GM06990 (cell line): ENCODE measurements at regions not wholly inside any gene's neighbourhood (a gene's known extent, or its start where the extent isn't known, plus 50 kb on each side); places are given as distances from the start of the nearest gene placed in this dataset.

ENCODE experiments used
- DNase-seq: peaks from one replicate; pipeline ENCODE4 v3.0.0-alpha.2; 2011; ENCODE audit not compliant: insufficient read length; ENCODE audit errors: extremely low read depth
- H3K27me3 ChIP-seq: replicated peaks from 2 replicates; pipeline ENCODE4 v1.6.0; 2011; ENCODE audit warnings: low read length; ENCODE audit not compliant: control insufficient read depth, insufficient read depth
- H3K36me3 ChIP-seq: 2 replicates; pipeline ENCODE4 v1.5.1; 2011; ENCODE audit warnings: low read length; ENCODE audit not compliant: control insufficient read depth, insufficient read depth
- H3K4me3 ChIP-seq: replicated peaks from 2 replicates; pipeline ENCODE4 v1.5.1; 2011; ENCODE audit warnings: low read depth, mild to moderate bottlenecking, control low read depth, low read length
- CTCF ChIP-seq: IDR thresholded peaks from 2 replicates; pipeline ENCODE4 v1.5.1; 2011; ENCODE audit warnings: low read length, control low read depth, mild to moderate bottlenecking, inconsistent platforms; ENCODE audit not compliant: insufficient read depth, poor library complexity, severe bottlenecking

- Histone ChIP-seq H3K36me3 (no peaks in the 10 kb centered on the region), H3K4me3 (no peak overlapping the region), H3K27me3 (no peaks in the 10 kb centered on the region)
- no peak for TF ChIP-seq CTCF
- no peak for DNase-seq
Measured at GRCh38 chr1:82162486-82163420, 362.0 kb downstream of the ADGRL2 start.

DNA sequence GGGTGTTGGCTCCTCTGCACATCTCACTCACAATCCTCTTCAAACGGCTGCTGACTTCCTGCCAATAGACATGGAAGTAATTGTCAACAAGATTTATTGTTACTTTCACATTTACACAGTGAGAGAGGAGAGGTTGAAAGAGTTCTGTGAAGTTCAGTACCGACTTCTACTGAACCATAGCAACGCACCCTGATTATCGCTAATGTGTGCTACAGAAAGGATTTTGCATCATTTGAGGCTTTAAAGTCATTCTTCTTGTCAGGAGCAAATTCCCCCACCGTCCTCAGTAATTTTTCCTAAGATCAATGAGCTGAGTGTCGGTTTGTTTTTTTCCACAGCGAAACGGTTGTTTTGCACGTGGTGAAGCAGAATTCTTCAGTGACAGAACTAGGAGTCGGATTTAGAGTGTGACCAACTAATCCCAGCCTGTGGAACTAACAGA lies 361.0 kb downstream of the ADGRL2 start:
- Histone ChIP-seq H3K36me3 (no peaks in the 10 kb centered on the region), H3K27me3 (no peaks in the 10 kb centered on the region), H3K4me3 (no peak overlapping the region)
- TF ChIP-seq CTCF = no peak
- DNase-seq = no peak

DNA sequence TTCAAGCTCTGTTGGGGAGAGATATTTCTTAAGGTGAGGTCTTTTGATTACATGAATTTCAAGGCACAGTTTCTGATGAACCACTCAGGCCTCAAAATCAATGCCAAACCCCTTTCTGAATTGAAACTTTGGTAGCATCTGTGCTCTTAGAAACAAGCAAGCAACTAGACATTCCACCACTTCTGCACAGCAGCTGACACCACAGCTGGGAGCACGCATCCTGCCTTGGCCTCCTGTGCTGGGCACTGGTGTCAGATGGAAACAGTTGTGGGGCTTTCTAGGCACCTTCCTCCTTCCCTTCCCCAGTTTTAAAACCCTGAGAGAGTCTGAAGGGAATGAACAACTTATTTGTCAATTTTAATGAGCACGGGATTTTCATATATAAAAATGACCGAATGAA lies 360.2 kb downstream of the ADGRL2 start:
- no peaks in the 10 kb centered on the region for H3K36me3 ChIP-seq
- TF ChIP-seq CTCF = no peak
- no peaks in the 10 kb centered on the region for H3K27me3 ChIP-seq
- DNase-seq = no peak
- H3K4me3 ChIP-seq = no peak overlapping the region

GRCh38 chr1:82160036-82160435 lies 359.3 kb downstream of the ADGRL2 start:
- no peaks in the 10 kb centered on the region for H3K27me3 ChIP-seq
- no peak overlapping the region for H3K4me3 ChIP-seq
- DNase-seq = no peak
- no peaks in the 10 kb centered on the region for H3K36me3 ChIP-seq
- TF ChIP-seq CTCF = no peak

GRCh38 chr1:82158981-82159380 lies 358.2 kb downstream of the ADGRL2 start:
- H3K36me3 ChIP-seq = no peaks in the 10 kb centered on the region
- H3K27me3 ChIP-seq = no peaks in the 10 kb centered on the region
- DNase-seq = no peak
- TF ChIP-seq CTCF = no peak
- H3K4me3 ChIP-seq = no peak overlapping the region
